OCI-LY3 (cell line): ENCODE measurements at regions not wholly inside any gene's neighbourhood (a gene's known extent, or its start where the extent isn't known, plus 50 kb on each side); places are given as distances from the start of the nearest gene placed in this dataset.
"Not testable (repeated sequence)": the region's sequence is repeated elsewhere in the genome, so short reads cannot be mapped to it uniquely, and the experiment has no call there.

Source experiments
- H2AFZ ChIP-seq: fragments of 200-600, 300-600 bp; shearing (Covaris generic); 2 replicates; pipeline ENCODE4 v1.6.0; 2014; ENCODE audit warnings: antibody characterized with exemption, low read depth, low read length
- H3K27ac ChIP-seq: fragments of 200-600, 300-600 bp; sonication (generic); 2 replicates; pipeline ENCODE4 v1.5.1; 2014; ENCODE audit warnings: mild to moderate bottlenecking, low read length, moderate library complexity, mixed read lengths
- H3K27me3 ChIP-seq: fragments of 200-600, 300-600 bp; sonication (generic); 2 replicates; pipeline ENCODE4 v1.6.1; 2014; ENCODE audit warnings: low read depth, low read length, mixed read lengths
- H3K36me3 ChIP-seq: fragments of 200-600, 300-600 bp; sonication (generic); replicated peaks from 2 replicates; pipeline ENCODE3; 2014; ENCODE audit warnings: low read depth, low read length, mixed read lengths
- H3K4me1 ChIP-seq: fragments of 300-600, 200-600 bp; sonication (generic); 2 replicates; pipeline ENCODE4 v1.6.1; 2014; ENCODE audit warnings: low read length, mixed read lengths
- H3K4me2 ChIP-seq: fragments of 200-600, 300-600 bp; sonication (generic); 2 replicates; pipeline ENCODE4 v1.6.1; 2014; ENCODE audit warnings: low read length, mixed read lengths
- H3K4me3 ChIP-seq: fragments of 300-600, 200-600 bp; sonication (generic); 2 replicates; pipeline ENCODE4 v1.5.1; 2014; ENCODE audit warnings: antibody characterized with exemption, mild to moderate bottlenecking, low read length, moderate library complexity
- H3K79me2 ChIP-seq: fragments of 300-600, 200-600 bp; shearing (Covaris generic); 2 replicates; pipeline ENCODE4 v1.6.1; 2014; ENCODE audit warnings: mild to moderate bottlenecking, low read length, mixed read lengths
- H3K9ac ChIP-seq: fragments of 300-600, 200-600 bp; shearing (Covaris generic); 2 replicates; pipeline ENCODE4 v1.6.0; 2014; ENCODE audit warnings: mild to moderate bottlenecking, low read length, moderate library complexity
- H3K9me3 ChIP-seq: fragments of 200-600, 300-600 bp; shearing (Covaris generic); 2 replicates; pipeline ENCODE4 v1.6.1; 2014; ENCODE audit warnings: low read length, mixed read lengths; ENCODE audit not compliant: insufficient read depth
- H4K20me1 ChIP-seq: fragments of 200-600, 300-600 bp; sonication (generic); 2 replicates; pipeline ENCODE4 v1.6.1; 2016; ENCODE audit warnings: low read length, mixed read lengths; ENCODE audit not compliant: insufficient read depth
- CTCF ChIP-seq: fragments of 200-600, 300-600 bp; sonication (generic); IDR thresholded peaks from 2 replicates; pipeline ENCODE4 v1.5.1; 2014; ENCODE audit warnings: antibody characterized with exemption, low read length, low read depth
- EZH2phosphoT487 ChIP-seq: fragments of 200-600 bp; shearing (Covaris generic); IDR thresholded peaks from 2 replicates; pipeline ENCODE4 v1.6.1; 2018; ENCODE audit warnings: antibody characterized with exemption, mixed run types, low read depth

GRCh38 chr10:85407088-85407487 lies 959.5 kb downstream of the GRID1 start:
- TF ChIP-seq CTCF = no peak
- TF ChIP-seq EZH2phosphoT487 = no peak
- H3K79me2 ChIP-seq = no peaks in the 10 kb centered on the region
- H4K20me1 ChIP-seq = no peaks in the 10 kb centered on the region
- no peak overlapping the region for H3K9ac ChIP-seq
- H3K4me2 ChIP-seq = no peak overlapping the region
- H3K27me3 ChIP-seq = no peaks in the 10 kb centered on the region
- no peaks in the 10 kb centered on the region for H3K4me1 ChIP-seq
- H3K27ac ChIP-seq = no peak overlapping the region
- no peak overlapping the region for H2AFZ ChIP-seq
- H3K9me3 ChIP-seq = no peaks in the 10 kb centered on the region
- H3K4me3 ChIP-seq = no peak overlapping the region
- H3K36me3 ChIP-seq = no peaks in the 10 kb centered on the region

- H3K4me2 ChIP-seq = no peak overlapping the region
- no peaks in the 10 kb centered on the region for H3K4me1 ChIP-seq
- H4K20me1 ChIP-seq = no peaks in the 10 kb centered on the region
- H3K36me3 ChIP-seq = no peaks in the 10 kb centered on the region
- no peak overlapping the region for H3K9ac ChIP-seq
- H3K9me3 ChIP-seq = no peaks in the 10 kb centered on the region
- TF ChIP-seq EZH2phosphoT487 = no peak
- H3K4me3 ChIP-seq = no peak overlapping the region
- H2AFZ ChIP-seq = no peak overlapping the region
- H3K79me2 ChIP-seq = no peaks in the 10 kb centered on the region
- H3K27me3 ChIP-seq = no peaks in the 10 kb centered on the region
- H3K27ac ChIP-seq = no peak overlapping the region
These were observed 958.2 kb downstream of the GRID1 start for GRCh38 chr10:85408388-85408787.

GRCh38 chr10:85410586-85410985 lies 956.0 kb downstream of the GRID1 start:
- H2AFZ ChIP-seq = not testable (repeated sequence)

DNA sequence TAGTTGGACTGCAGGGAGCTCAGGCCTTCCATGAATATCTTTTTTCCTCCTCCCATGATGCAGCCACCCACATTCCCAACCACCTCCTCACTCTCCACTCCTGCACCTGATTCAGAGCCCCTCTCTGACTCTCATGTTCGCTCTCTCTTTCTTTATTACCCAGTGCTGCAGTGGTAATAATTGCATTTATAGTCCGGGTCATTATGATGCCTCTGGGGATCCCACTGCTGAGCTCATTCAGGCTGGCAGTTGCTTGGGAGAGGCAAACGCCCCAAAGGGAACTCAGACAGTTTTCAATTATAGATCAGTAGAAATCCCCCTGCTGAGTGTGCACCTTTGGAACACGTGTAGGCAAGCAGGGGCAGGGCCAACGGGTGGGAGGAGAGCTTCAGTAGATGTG lies 953.0 kb downstream of the GRID1 start:
- TF ChIP-seq EZH2phosphoT487 (no peak), CTCF (no peak)
- Histone ChIP-seq H4K20me1 (no peaks in the 10 kb centered on the region), H3K4me2 (no peak overlapping the region), H3K36me3 (no peaks in the 10 kb centered on the region), H3K4me3 (no peak overlapping the region), H3K9ac (no peak overlapping the region), H3K4me1 (no peaks in the 10 kb centered on the region), H2AFZ (no peak overlapping the region), H3K79me2 (no peaks in the 10 kb centered on the region), H3K27me3 (no peaks in the 10 kb centered on the region), H3K27ac (no peak overlapping the region), H3K9me3 (no peaks in the 10 kb centered on the region)

More at GRCh38 chr10:85410586-85410985, 956.0 kb downstream of the GRID1 start:
- H3K27ac ChIP-seq, H4K20me1 ChIP-seq, H3K27me3 ChIP-seq, H3K4me2 ChIP-seq, H3K9ac ChIP-seq, H3K9me3 ChIP-seq, H3K4me1 ChIP-seq, H3K4me3 ChIP-seq, H3K79me2 ChIP-seq, H3K36me3 ChIP-seq: not testable (repeated sequence)

- Histone ChIP-seq H3K9me3 (no peaks in the 10 kb centered on the region), H4K20me1 (no peaks in the 10 kb centered on the region), H3K79me2 (no peaks in the 10 kb centered on the region), H3K27me3 (no peaks in the 10 kb centered on the region), H3K27ac (no peak overlapping the region), H3K4me3 (no peak overlapping the region), H2AFZ (no peak overlapping the region), H3K36me3 (no peaks in the 10 kb centered on the region), H3K9ac (no peak overlapping the region), H3K4me1 (no peaks in the 10 kb centered on the region), H3K4me2 (no peak overlapping the region)
- TF ChIP-seq CTCF = no peak
These were observed 945.9 kb downstream of the GRID1 start for GRCh38 chr10:85420501-85421191.
